LNCaP clone FGC (cell line): ENCODE measurements at regions not wholly inside any gene's neighbourhood (a gene's known extent, or its start where the extent isn't known, plus 50 kb on each side); places are given as distances from the start of the nearest gene placed in this dataset.
"Not testable (repeated sequence)": the region's sequence is repeated elsewhere in the genome, so short reads cannot be mapped to it uniquely, and the experiment has no call there.

Experiments used
- DNase-seq: peaks from one replicate; pipeline ENCODE4 v3.0.0-alpha.2; 2011; ENCODE audit warnings: low read depth
- H3K4me3 ChIP-seq: 2 replicates; pipeline ENCODE4 v1.5.1; 2011; ENCODE audit warnings: mild to moderate bottlenecking, low read depth, low read length, control low read depth
- TF ChIP-seq, protein P1 (sequence below): IDR thresholded peaks from 2 replicates; pipeline ENCODE4 v1.5.1; 2012; ENCODE audit warnings: mild to moderate bottlenecking; ENCODE audit not compliant: control insufficient read depth, insufficient read depth; ENCODE audit errors: extremely low read depth

- no peak overlapping the region for H3K4me3 ChIP-seq
- no peak for DNase-seq
- TF ChIP-seq, protein P1, sequence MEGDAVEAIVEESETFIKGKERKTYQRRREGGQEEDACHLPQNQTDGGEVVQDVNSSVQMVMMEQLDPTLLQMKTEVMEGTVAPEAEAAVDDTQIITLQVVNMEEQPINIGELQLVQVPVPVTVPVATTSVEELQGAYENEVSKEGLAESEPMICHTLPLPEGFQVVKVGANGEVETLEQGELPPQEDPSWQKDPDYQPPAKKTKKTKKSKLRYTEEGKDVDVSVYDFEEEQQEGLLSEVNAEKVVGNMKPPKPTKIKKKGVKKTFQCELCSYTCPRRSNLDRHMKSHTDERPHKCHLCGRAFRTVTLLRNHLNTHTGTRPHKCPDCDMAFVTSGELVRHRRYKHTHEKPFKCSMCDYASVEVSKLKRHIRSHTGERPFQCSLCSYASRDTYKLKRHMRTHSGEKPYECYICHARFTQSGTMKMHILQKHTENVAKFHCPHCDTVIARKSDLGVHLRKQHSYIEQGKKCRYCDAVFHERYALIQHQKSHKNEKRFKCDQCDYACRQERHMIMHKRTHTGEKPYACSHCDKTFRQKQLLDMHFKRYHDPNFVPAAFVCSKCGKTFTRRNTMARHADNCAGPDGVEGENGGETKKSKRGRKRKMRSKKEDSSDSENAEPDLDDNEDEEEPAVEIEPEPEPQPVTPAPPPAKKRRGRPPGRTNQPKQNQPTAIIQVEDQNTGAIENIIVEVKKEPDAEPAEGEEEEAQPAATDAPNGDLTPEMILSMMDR = no peak
Measured at GRCh38 chrX:55379396-55379795, 72.5 kb upstream of the MAGEH1 start.

DNA sequence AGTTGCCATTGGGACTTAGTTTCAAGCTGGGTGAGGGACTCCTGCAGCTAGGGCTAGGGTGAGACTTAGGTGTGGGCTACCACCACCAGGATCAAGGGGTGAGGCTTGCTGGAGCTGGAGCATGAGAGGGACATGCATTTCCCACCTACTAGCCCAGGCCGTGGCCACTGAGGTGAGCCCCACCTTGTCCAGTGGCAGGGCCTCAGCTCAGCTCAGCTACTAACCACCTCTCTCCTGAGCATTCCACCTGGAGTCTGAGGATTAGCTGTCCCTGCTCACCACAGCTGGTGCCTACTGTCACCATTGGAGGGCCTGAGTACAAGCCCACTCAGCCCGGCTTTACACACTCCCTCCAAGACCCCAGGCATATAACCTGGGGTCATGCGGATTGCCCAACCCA lies 62.6 kb upstream of the MAGEH1 start:
- no peak overlapping the region for H3K4me3 ChIP-seq
- no peak for DNase-seq
- TF ChIP-seq, protein P1 = no peak

DNA sequence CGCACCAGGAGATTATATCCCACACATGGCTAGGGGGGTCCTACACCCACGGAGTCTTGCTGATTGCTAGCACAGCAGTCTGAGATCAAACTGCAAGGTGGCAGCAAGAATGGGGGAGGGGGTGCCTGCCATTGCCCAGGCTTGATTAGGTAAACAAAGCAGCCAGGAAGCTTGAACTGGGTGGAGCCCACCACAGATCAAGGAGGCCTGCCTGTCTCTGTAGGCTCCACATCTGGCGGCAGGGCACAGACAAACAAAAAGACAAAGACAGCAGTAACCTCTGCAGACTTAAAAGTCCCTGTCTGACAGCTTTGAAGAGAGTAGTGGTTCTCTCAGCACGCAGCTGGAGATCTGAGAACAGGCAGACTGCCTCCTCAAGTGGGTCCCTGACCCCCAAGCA lies 55.1 kb upstream of the MAGEH1 start:
- not testable (repeated sequence) for H3K4me3 ChIP-seq, DNase-seq
